HEK293T (cell line): ENCODE measurements at regions not wholly inside any gene's neighbourhood (a gene's known extent, or its start where the extent isn't known, plus 50 kb on each side); places are given as distances from the start of the nearest gene placed in this dataset.

Experiments used
- BHLHE40 ChIP-seq: fragments of 450-650 bp; IDR thresholded peaks from 2 replicates; pipeline ENCODE4 v1.6.1; 2016; ENCODE audit warnings: mild to moderate bottlenecking, moderate library complexity, borderline replicate concordance
- ELF4 ChIP-seq: fragments of 450-650 bp; IDR thresholded peaks from 2 replicates; pipeline ENCODE4 v1.6.1; 2017; ENCODE audit warnings: antibody characterized with exemption
- SUZ12 ChIP-seq: fragments of 450-650 bp; IDR thresholded peaks from 2 replicates; pipeline ENCODE4 v1.6.1; 2016; ENCODE audit warnings: mild to moderate bottlenecking
- ZNF384 ChIP-seq: fragments of 450-650 bp; IDR thresholded peaks from 2 replicates; pipeline ENCODE4 v1.6.1; 2016

DNA sequence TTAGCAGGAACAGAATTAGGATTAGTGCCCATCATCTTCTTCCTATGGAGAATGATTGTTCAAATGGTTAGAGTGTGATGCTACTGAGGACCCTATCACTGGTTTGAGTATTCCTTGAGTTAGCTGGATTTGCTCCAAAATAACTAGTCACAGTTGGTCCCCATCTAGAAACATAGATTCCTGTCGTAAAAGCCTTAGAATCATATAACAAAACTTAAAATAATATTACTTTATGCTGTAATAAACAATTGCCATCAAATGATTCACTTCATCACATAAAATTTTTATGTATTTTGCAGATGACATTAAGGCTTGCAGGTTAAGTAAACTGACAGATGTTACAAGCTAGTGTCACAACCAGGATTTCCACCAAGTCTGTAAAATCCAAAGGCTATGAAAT is 209.8 kb downstream of the CCER1 start:
- TF ChIP-seq SUZ12 (no peak), BHLHE40 (no peak), ZNF384 (no peak), ELF4 (no peak)
